BLaER1 (cell line): ENCODE measurements at regions not wholly inside any gene's neighbourhood (a gene's known extent, or its start where the extent isn't known, plus 50 kb on each side); places are given as distances from the start of the nearest gene placed in this dataset.
"Not testable (repeated sequence)": the region's sequence is repeated elsewhere in the genome, so short reads cannot be mapped to it uniquely, and the experiment has no call there.

ENCODE experiments used
- H3K27ac ChIP-seq: shearing (Covaris generic); formaldehyde crosslinking; 2 replicates; pipeline ENCODE4 v1.8.1; 2022
- H3K27me3 ChIP-seq: shearing (Covaris generic); formaldehyde crosslinking; 2 replicates; pipeline ENCODE4 v1.8.1; 2022
- H3K36me3 ChIP-seq: shearing (Covaris generic); formaldehyde crosslinking; 2 replicates; pipeline ENCODE4 v1.8.1; 2022
- H3K4me1 ChIP-seq: shearing (Covaris generic); formaldehyde crosslinking; 2 replicates; pipeline ENCODE4 v1.8.1; 2022
- H3K4me2 ChIP-seq: shearing (Covaris generic); formaldehyde crosslinking; 2 replicates; pipeline ENCODE4 v1.8.1; 2022
- H3K4me3 ChIP-seq: shearing (Covaris generic); formaldehyde crosslinking; 2 replicates; pipeline ENCODE4 v1.8.1; 2022
- H3K9ac ChIP-seq: shearing (Covaris generic); formaldehyde crosslinking; 2 replicates; pipeline ENCODE4 v1.8.1; 2022
- H3K9me3 ChIP-seq: shearing (Covaris generic); formaldehyde crosslinking; 2 replicates; pipeline ENCODE4 v1.8.1; 2022
- H4K20me1 ChIP-seq: shearing (Covaris generic); formaldehyde crosslinking; 2 replicates; pipeline ENCODE4 v1.8.1; 2022
- Cebpa-rat ChIP-seq: shearing (Covaris generic); IDR thresholded peaks from 2 replicates; pipeline ENCODE4 v1.8.1; 2022

- H3K4me3 ChIP-seq, H3K4me2 ChIP-seq, H3K36me3 ChIP-seq, H3K27ac ChIP-seq, H4K20me1 ChIP-seq, H3K27me3 ChIP-seq, H3K9ac ChIP-seq, H3K9me3 ChIP-seq, H3K4me1 ChIP-seq: not testable (repeated sequence)
Observed at GRCh38 chr17:15877882-15878500, 66.9 kb upstream of the ADORA2B start.

GRCh38 chr17:15882058-15882720 is 62.7 kb upstream of the ADORA2B start:
- no peak overlapping the region for H3K4me3 ChIP-seq
- no peaks in the 10 kb centered on the region for H3K36me3 ChIP-seq

DNA sequence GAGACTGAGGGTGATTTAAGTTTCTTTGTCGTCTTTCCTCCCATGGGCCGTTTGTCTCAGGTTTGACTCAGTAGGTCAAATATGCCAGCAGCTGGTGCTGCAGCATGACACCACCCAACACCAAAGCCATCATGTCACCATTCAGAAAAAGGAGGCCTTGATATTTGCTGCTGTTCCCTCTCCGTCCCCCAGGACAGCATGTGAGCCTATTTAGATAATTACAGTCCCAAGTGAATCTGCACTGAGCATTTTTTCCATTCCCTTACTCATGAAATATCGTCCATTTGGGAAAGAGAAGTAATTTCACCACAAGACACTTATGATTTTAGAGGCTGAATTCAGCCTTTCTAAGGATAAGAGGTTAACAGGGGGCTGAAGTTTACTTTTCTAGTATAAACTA is 62.2 kb upstream of the ADORA2B start:
- H3K27me3 ChIP-seq = no peaks in the 10 kb centered on the region
- H3K9ac ChIP-seq = no peak overlapping the region
- peaks cover 16% of the 10 kb centered on the region for H3K4me1 ChIP-seq
- no peak overlapping the region for H3K4me2 ChIP-seq
- H3K36me3 ChIP-seq = no peaks in the 10 kb centered on the region
- TF ChIP-seq Cebpa-rat = no peak
- H3K9me3 ChIP-seq = 0 out of 2 replicates have a peak, but pooled peaks cover 3% of the 10 kb centered on the region
- no peaks in the 10 kb centered on the region for H4K20me1 ChIP-seq
- no peak overlapping the region for H3K4me3 ChIP-seq
- no peak overlapping the region for H3K27ac ChIP-seq

More at GRCh38 chr17:15882058-15882720, 62.7 kb upstream of the ADORA2B start:
- Histone ChIP-seq H3K9me3 (0 out of 2 replicates have a peak, but pooled peaks cover 3% of the 10 kb centered on the region), H3K9ac (no peak overlapping the region), H3K4me2 (no peak overlapping the region), H3K27me3 (no peaks in the 10 kb centered on the region), H3K27ac (no peak overlapping the region), H3K4me1 (peaks cover 13% of the 10 kb centered on the region), H4K20me1 (no peaks in the 10 kb centered on the region)
- no peak for TF ChIP-seq Cebpa-rat

DNA sequence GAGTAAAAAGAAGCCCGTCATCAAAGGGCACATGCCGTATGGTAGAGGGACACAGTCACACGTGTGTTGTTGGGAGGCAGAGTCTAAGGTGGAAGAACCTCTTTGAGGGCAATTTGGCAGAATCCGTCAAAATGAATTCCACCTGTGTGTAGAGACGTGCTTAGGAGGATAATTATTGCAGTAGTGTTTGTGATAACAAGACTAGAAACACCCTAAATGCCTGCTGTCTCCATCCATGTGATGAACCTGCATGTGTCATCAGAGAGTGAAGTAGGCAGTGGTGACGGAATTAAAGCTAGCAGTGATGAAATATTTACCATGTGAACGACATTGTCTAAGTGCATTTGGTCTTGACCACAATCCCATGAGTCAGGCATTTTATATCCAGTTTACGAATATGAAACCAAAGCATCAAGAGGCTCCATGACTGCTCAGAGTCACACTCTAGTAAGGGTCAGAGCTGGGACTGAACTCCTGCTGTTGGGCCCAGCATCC is 61.3 kb upstream of the ADORA2B start:
- Histone ChIP-seq H3K9me3 (0 out of 2 replicates have a peak, but pooled peaks cover 3% of the 10 kb centered on the region), H3K4me1 (peaks cover 16% of the 10 kb centered on the region), H3K27me3 (no peaks in the 10 kb centered on the region), H3K27ac (no peak overlapping the region), H3K9ac (no peak overlapping the region), H3K36me3 (no peaks in the 10 kb centered on the region), H4K20me1 (no peaks in the 10 kb centered on the region), H3K4me2 (no peak overlapping the region), H3K4me3 (no peak overlapping the region)
- no peak for TF ChIP-seq Cebpa-rat

GRCh38 chr17:15884731-15885130 is 60.2 kb upstream of the ADORA2B start:
- Histone ChIP-seq H3K4me2 (no peak overlapping the region), H3K9ac (no peak overlapping the region), H3K36me3 (no peaks in the 10 kb centered on the region), H3K4me3 (no peak overlapping the region), H4K20me1 (no peaks in the 10 kb centered on the region), H3K27ac (no peak overlapping the region), H3K4me1 (peaks cover 16% of the 10 kb centered on the region), H3K27me3 (no peaks in the 10 kb centered on the region), H3K9me3 (0 out of 2 replicates have a peak, but pooled peaks cover 3% of the 10 kb centered on the region)
- TF ChIP-seq Cebpa-rat = no peak

DNA sequence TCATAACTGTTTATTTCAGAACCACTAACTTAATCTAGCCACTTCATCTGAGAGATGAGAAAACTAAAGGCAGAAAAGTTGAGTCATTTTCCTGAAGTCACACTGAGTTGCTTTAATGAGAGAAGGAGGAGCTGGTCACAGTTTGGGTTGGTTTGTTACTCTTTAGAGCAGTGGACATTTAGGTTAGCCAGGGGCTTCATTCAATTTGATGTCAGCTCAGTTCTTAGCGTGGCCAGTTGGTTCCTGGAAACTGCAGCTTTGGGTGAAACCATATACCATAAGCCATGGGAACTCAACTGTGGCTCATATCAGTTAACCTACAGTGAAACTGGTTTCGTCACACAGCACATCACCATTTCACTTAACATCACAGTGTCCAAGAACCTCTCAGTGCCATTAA is 59.2 kb upstream of the ADORA2B start:
- H4K20me1 ChIP-seq = no peaks in the 10 kb centered on the region
- H3K4me3 ChIP-seq = no peak overlapping the region
- TF ChIP-seq Cebpa-rat = no peak
- no peak overlapping the region for H3K27ac ChIP-seq
- H3K4me2 ChIP-seq = no peak overlapping the region
- no peaks in the 10 kb centered on the region for H3K27me3 ChIP-seq
- H3K9me3 ChIP-seq = 0 out of 2 replicates have a peak, but pooled peaks cover 3% of the 10 kb centered on the region
- no peaks in the 10 kb centered on the region for H3K36me3 ChIP-seq
- peaks cover 16% of the 10 kb centered on the region for H3K4me1 ChIP-seq
- no peak overlapping the region for H3K9ac ChIP-seq

DNA sequence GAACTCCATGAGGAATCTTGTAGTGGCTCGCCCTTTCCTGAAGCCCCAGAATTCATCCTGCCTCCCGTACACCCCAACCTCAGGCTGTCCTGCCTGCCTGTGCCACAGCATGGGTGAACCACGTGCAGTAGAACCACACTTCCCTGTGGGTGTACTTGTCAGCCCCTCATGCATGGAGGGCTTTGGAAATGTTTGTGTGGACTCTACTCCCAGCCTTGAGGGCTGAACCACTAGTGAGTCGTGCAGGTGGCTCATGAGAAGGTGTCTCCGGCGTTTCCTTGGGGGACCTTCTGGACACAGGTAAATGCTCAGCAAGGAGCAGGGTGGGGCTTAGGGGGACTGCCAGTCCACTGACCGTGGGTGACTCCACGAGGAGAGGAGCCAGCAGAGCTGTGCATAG is 58.7 kb upstream of the ADORA2B start:
- Histone ChIP-seq H3K9me3 (0 out of 2 replicates have a peak, but pooled peaks cover 3% of the 10 kb centered on the region), H3K9ac (no peak overlapping the region), H3K4me2 (peak overlapping the region; percentile 62), H3K4me1 (peaks cover 16% of the 10 kb centered on the region), H3K27ac (no peak overlapping the region), H3K27me3 (no peaks in the 10 kb centered on the region), H3K36me3 (no peaks in the 10 kb centered on the region), H4K20me1 (no peaks in the 10 kb centered on the region), H3K4me3 (no peak overlapping the region)
- no peak for TF ChIP-seq Cebpa-rat

- peaks cover 16% of the 10 kb centered on the region for H3K4me1 ChIP-seq
- H3K4me2 ChIP-seq = peak overlapping the region; percentile 62
Observed at GRCh38 chr17:15886804-15887203, 58.1 kb upstream of the ADORA2B start.

DNA sequence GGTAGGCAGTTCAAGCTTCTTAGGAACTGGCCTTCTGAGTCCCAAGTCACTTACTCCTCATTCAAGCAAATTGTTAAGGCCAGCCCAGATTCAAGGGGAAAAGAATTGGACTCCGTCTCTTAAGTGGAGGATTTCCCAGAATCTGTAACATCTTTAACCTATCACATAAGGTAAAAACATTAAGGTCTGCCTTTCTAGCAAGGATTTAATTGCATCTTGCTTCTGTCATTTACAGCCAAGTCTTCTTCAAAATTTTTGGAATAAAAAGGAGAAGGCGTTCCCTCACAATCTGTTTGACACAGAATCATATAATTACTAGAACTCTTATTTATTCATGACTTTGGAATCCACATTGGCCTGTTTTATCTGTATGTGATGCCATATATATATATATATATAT is 56.5 kb upstream of the ADORA2B start:
- H3K9ac ChIP-seq = no peak overlapping the region
- TF ChIP-seq Cebpa-rat = no peak
- peaks cover 16% of the 10 kb centered on the region for H3K4me1 ChIP-seq
- H3K9me3 ChIP-seq = 0 out of 2 replicates have a peak, but pooled peaks cover 3% of the 10 kb centered on the region
- no peaks in the 10 kb centered on the region for H3K27me3 ChIP-seq
- no peaks in the 10 kb centered on the region for H4K20me1 ChIP-seq
- no peak overlapping the region for H3K4me2 ChIP-seq
- H3K27ac ChIP-seq = no peak overlapping the region
- no peaks in the 10 kb centered on the region for H3K36me3 ChIP-seq
- H3K4me3 ChIP-seq = no peak overlapping the region

More at GRCh38 chr17:15886804-15887203, 58.1 kb upstream of the ADORA2B start:
- Histone ChIP-seq H4K20me1 (no peaks in the 10 kb centered on the region), H3K27ac (no peak overlapping the region), H3K4me3 (no peak overlapping the region), H3K36me3 (no peaks in the 10 kb centered on the region), H3K9ac (0 out of 2 replicates have a peak overlapping the region, but pooled peaks have one; percentile 12), H3K27me3 (no peaks in the 10 kb centered on the region), H3K9me3 (0 out of 2 replicates have a peak, but pooled peaks cover 3% of the 10 kb centered on the region)
- TF ChIP-seq Cebpa-rat = no peak

DNA sequence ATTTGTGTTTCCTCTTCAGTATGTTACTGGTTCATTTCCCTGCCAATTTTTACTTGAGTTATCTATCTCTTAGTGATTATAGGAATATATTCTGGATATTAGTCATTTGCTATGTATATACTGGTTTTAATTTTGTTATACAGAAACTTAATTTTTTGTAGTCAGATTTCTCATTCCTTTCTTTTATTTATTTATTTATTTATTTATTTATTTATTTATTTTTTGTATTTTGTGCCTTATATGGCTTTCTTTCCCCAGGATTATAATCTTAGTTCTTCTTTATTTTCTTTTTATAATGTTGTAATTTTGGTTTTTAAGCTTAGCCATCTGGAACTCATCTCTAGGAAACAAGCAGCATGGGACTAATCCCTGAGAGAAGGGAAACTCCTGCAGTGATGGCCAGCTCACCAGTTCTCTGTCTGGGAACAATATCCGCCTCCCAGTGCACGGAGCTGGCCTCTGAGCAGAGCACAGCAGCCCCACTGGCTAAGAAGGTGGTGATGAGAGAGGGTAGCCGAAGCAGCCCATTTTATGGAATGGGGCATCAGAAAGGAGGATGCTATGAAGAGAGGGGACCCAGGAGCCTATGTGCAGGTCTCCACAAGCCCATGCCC is 54.5 kb upstream of the ADORA2B start:
- no peak overlapping the region for H3K9ac ChIP-seq
- H3K9me3 ChIP-seq = no peaks in the 10 kb centered on the region
- peaks cover 16% of the 10 kb centered on the region for H3K4me1 ChIP-seq
- no peaks in the 10 kb centered on the region for H3K36me3 ChIP-seq
- H3K4me3 ChIP-seq = no peak overlapping the region
- no peak for TF ChIP-seq Cebpa-rat
- H4K20me1 ChIP-seq = no peaks in the 10 kb centered on the region
- H3K27ac ChIP-seq = no peak overlapping the region
- H3K27me3 ChIP-seq = no peaks in the 10 kb centered on the region
- no peak overlapping the region for H3K4me2 ChIP-seq
